Left colon (tissue), 2 donors: ENCODE measurements at regions not wholly inside any gene's neighbourhood (a gene's known extent, or its start where the extent isn't known, plus 50 kb on each side); places are given as distances from the start of the nearest gene placed in this dataset.

Experiments
- ATAC-seq: fragments of 200-7000 bp; cut with Tn5 transposase; one replicate; pipeline ENCODE4 v1.9.1; 2020; ENCODE audit warnings: mild to moderate bottlenecking, moderate library complexity
- DNase-seq, 2 donors: peaks; one replicate each; pipeline ENCODE4 v3.0.0-alpha.2; 2020
- intact Hi-C, 2 donors: fragments of 100-400 bp; cut with DNase I in 1 of 2; cut with micrococcal nuclease in 1 of 2; formaldehyde crosslinking; loops; one replicate each; pipeline versions ENCODE4 v1.11.2 to v1.14.0; 2022; cut with DNase I, micrococcal nuclease
- donor health status: DM: no; HTN: no; CAD: no.
- donor health status: DM: yes; HTN: yes; CAD: no.

DNA sequence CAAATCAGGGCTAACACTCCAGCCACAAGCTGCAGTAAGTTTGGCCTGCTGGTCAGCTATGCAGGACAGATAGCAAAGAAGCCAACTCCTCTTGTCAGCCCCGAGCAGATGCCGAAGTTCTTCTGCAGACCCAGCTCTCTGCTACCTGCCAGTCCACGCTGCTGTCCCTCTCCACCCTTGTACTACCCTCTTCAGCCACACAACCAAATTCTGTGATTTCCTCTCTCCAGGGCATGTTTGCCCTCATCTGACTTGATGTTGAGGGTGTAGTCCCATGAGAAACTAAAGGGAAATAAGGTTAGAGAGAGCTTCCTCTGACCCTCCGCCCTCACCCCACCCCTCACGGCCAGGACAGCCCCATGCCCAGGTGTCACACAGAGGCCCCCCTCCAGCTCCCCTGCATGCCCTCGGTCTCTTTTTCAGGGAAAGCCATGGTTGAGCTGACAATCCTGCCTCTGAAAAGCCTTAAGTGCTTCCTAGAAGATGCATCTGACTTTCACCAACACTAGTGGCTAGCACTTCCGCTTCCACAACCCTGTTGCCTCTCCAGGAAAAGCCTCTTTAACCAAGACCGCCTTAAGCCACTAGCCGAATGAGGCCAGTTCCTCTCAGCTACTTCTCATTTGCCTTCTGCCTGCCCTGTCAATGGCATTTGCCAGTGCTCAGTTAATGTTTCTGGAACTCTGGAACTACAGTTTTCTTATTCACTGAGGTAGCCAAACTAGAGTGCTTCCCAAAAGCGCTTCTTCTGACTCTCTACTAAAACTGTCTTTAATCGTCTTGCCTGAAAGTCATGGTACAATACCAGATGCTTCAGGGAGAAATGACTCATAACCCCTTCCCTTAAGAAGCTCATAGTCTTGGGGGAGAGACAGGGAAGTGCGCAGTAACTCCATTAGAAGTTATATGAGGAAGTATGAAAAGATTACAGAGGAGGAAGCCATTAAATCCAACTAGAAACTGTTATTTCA is 300.4 kb upstream of the STT3B start:
- DNase-seq = no peak
- intact Hi-C loops = no loop called here
- no peak for ATAC-seq

DNA sequence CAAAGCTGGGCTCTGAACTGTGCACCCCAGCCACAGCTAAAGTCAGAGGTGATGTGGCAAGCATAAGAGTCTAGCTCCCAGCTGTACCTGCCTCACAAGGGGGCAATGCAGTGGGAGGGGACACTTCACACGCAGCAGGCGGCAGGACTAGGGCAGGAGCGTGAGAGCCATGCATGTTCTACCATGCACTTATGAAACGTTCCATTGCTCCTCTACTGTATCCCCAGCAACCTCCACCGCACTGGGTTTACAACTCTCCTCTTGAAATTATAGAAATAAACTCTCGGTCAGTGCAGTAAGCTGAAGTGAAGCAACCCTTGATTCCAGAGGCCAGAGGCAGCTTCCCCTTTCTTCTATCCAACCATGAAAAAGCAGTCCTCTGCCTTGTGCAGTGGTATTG is 298.6 kb upstream of the STT3B start:
- ATAC-seq (no peak), DNase-seq (no peak)
- intact Hi-C loops = no loop called here

DNA sequence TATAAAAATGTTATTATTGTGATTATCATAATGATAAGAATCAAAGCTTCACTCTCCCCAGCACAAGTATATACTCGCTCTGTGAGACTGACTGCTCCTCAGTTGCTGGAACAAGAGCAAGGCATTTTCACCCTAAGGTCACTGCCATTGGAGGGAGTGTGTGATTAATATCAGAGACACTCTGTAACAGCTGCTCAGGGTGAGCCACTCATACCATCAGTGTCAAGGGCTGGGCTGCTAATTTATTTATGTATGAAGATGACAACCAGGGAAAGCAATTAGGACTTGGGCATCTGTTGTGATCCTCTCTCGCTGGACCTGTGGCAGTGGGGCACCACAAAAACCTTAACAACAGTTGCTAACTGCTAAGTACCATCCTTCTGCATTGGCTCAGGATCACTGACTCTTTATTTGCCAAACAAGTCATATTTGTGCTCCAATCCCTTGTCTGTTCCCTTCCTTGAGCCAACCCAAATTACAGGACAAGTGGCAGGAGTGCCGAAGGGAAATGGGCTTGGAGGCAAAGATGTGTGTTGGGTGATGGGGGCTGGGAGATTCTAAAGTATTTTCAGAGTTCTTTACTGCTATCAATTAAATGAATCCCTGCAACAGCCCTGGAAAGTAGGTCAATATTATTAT is 297.5 kb upstream of the STT3B start:
- no peak for ATAC-seq
- intact Hi-C loops = no loop called here

DNA sequence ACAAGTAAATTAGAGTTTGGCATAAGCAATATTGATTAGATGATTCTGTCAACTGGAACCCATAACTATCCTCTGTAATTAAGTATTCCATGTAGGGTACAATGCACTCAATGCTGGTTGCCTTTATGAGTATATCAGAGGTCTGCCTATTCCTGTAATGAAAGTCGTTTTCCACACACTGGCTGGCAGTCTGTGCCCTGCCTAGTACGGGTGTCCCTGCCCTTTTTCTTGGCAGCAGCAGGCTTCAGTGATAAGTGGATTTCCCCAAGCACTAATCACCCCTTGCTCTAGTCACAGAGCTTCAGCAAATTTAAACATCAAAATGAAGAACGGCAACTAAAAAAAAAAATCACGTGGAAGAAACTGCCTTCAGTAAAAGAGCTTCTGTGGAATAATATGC is 294.8 kb upstream of the STT3B start:
- intact Hi-C loops = no loop called here
- no peak for ATAC-seq
- DNase-seq = no peak

More for the DNA sequence above, 297.5 kb upstream of the STT3B start:
- DNase-seq = no peak

DNA sequence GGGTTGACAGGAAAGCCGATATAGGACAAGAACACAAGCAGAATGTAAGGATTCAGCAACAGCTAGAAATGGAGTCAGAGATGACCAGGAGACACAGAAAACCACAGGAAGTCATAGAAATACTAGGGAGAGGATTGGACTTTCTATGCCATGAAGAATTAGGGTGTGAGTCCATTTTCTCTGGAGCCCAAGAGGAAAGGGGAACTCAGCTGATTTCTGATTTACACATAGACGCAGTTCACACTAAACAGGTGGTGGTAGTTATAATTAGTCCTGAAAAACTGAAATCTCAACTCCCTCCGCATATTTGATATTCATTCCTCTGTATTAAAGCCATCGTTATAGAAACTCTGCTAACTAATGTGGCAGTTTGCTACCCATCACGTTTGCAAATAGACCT is 292.7 kb upstream of the STT3B start:
- DNase-seq (no peak), ATAC-seq (no peak)
- intact Hi-C loops = no loop called here

DNA sequence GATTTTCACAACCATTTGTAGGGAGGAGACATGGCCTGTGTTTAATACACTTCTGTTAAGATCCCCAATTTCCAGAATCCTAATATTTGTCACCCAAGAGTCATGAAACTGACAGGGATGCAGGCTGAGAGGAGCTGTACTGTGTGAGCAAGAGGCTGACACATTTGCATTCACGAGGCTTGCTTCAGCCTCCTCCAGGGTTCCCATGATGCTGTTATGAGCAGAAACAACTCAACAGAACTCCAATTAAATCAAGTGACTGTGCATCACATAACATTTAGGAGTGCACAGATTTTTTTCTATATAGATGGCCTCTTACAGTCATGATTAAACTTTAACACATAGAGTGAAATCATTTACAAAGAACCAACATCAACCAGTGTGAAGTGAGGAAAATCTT is 292.3 kb upstream of the STT3B start:
- intact Hi-C loops = no loop called here
- ATAC-seq = no peak
- no peak for DNase-seq

DNA sequence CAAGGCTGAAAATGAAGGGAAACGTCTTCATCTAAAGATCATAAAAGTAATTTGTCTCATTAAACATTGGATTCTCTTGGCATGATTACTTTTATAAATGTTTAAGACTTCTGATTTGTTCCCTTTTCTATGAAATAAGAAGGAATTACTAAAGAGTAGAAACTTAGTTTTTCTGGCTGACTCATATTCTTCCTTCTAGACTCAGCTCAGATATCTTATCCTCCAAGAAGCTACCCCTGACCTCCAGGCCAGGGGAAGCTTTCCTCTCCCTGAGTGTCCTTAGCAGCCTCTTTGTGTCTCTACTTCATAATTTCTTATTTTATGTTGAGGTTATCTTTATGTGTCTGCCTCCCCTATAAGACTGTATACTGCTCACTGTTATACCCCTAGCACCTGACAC is 291.9 kb upstream of the STT3B start:
- ATAC-seq = no peak
- no peak for DNase-seq
- intact Hi-C loops = no loop called here

DNA sequence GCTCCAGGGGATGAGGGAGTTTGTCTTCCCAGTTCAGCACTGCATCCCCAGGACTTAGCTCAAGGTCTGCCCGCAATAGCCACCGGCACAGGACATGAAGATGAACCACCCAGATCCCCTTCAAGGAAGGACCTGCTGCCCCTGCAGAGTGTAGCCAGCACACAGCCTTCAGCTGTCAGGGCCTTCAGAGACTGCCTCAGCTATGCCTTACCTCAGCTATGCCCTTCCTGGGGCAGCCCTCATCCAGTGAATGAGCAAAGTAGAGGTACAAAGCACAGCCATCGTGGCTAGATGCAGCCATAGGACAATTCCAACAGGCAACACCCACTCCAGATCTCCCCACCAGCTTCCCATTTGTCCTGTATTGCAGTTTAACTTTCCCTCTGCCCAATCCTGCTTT is 291.2 kb upstream of the STT3B start:
- intact Hi-C loops = no loop called here
- no peak for DNase-seq
- no peak for ATAC-seq

DNA sequence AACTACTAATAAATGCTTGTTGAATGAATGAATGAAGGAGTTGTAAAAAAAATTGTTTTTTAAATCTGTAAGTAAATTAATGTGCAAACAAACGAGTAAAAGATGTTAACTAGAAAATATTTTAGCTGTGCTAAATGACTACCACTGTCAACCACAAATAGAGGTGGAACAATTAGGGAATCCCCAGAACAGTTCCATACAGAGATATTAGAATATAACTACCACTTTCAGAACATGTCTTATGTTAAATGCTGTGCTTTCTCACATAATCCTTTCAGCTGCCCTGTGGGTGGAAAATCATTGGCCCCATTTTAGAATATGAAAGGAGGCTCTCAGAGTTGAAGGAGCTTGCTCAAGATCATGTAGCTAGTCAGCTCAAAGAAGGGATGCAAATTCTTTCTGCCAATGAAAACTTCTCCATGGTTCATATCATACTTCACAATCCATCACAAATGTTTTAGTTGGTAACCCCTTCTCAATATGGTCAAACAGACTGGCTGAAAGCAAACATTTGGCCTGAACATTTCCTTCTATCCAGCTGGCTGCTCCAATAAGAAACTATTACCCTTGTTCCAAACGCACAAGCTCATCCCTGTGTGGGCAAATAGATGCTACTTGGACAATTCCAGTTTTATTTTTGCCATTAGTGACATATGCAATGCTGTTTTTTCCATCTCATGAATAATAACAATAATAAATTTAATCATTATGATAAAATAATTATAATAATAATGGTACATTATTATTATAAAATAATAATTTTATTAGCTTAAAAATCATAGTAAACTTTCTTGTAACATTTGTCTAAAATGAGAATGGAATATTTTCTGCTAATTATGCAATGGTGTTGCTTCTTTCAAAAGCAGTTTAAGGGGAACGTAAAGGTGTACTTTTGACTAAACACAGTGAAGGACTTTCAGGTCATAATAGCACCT is 290.4 kb upstream of the STT3B start:
- DNase-seq (no peak), ATAC-seq (no peak)
- intact Hi-C loops = no loop called here

DNA sequence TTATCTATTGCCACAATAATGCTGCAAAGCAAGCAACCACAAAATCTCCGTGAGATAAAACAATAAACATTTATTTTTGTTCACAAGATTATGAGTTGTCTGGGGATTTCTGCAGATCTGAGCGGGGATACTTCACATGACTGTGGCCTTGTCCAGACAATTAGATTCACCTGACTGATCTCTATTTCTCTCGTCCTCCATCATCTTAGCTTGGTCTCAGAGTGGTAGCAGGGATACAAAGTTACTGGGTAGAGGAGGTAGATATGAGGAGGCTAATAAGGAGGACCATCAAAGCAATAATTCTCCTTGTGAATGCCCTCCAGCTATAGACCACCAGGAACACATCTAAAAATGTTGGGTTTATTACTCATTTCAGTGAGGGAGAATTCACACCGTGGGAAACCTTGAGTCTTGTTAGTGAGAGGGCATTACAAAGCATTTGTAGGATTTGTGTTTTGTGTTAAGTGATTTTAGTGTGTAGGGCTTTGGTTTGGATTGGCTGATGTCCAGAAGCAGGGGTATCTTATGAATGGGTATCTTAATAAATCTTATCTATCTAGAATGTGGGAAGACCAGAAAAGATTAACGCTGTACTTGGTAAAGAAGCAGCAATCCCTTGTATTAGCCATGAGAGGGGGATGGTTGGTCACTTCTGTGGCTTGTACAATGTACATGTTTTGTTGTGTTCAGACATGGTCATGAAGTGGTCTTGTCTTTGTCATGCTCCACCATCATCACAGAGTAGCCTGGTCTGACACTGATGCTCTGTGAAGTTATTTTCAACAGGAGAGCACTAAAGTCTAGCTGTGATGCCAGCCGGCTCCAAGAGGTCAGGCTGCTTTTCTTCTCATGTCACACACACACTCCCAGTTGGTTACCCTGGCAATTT is 287.6 kb upstream of the STT3B start:
- ATAC-seq = no peak
- intact Hi-C loops = no loop called here
- no peak for DNase-seq

DNA sequence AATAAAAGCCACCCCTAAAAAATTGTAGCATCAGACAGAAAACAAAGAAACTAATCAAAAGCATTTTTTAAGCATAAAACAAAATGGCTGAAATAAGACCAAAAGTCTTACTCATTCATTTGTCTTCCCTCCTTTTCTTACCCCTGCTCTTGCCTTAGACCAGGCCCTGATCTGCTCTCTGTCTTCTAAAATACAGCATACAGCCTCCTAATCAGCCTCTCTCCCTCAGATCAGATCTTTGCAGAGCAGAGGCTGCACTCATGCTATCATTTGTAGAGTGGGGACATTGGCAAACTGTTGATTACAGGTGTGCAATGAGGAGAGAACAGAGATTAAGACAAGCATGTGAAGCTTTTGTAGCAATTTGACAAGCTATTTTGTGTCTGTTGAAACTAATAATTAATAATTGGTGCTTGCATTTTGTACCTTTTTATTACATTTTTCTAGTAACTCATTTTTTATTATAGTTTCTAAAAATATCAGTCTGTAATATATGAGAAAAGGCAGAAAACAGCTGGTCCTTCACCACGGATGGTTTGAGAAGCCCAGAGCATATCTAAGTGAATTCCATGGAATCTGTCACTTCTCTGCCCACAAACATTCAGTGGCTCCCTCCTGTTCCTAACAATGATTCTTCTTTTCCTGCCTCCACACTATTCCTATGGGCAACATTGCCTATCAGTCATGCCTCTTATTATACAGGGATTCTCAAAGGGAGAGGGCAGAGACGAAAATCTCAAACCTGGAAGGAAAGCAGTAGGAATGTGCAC is 286.2 kb upstream of the STT3B start:
- ATAC-seq (no peak), DNase-seq (no peak)
- intact Hi-C loops = no loop called here

DNA sequence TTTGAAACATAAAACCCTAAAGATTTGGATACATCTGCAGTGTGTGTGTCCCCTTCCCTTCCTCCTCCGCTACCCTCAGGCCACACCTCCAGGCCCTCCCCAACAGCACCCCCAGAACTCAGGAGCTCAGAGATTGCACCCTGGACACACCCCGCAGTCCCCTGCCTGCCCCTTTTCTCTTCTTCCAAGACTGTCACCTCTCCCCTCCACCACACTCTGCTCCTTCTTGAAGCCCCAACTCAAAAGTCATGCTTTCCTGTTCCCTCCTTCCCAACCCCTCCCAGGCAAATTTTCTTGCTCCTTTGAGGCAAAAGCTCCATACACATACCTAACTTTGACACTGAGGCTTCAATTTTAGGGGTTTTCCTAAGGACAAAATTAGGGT is 285.7 kb upstream of the STT3B start:
- intact Hi-C loops = no loop called here
- ATAC-seq (no peak), DNase-seq (no peak)

DNA sequence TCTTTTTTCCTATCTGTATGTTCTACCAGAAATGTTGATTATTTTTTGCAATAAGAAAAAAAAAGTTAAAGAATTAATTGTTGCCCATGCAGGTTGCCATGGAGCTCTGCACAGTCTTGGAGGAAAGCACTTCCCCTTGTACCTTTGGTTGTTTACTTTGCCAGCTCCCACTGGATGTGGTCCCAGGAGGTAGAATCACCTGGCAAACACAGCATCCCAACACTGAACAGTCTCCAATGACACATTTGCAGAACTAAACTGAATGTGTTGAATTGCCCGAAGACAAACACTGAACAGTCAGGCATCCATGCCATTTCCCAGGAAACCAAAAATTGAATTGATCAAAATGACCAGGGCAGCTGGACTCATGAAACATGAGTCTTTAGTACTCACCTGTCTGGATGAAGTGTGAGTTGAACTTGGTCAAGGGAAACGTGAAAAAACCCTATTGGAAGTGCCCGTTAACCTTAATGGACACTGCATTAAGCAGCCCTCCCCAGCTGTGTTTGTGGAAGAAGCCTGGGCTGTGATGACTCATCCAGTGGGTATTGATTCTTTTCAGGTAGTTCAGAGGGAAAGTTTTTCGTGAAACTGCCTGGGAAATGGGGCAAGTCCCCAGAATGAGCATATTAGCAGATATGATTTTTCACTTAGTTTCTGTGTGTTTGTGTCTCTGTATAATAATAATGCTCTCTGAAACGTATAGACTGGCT is 284.7 kb upstream of the STT3B start:
- intact Hi-C loops = no loop called here
- DNase-seq = no peak
- ATAC-seq = peak; percentile 42

DNA sequence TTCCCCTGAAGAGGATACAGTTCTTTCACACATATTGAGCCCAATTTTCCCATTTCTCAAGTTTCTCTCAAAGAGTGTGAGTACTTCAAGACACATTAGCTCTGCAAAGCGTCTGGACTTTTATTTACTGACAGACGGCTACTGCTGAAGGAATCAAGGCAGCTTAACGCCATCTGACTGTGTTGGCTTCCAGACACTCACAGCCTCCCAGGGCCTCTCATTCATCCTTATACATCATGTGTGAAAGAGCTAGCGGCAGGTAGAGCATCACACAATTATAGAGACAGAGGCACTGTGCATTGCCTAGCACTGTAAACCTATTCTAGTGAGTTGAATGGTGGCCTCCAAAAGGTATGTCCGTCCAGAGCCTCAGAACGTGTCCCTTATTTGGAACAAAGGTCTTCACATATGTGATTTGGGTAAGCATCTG is 284.1 kb upstream of the STT3B start:
- ATAC-seq (no peak), DNase-seq (no peak)
- intact Hi-C loops = no loop called here

DNA sequence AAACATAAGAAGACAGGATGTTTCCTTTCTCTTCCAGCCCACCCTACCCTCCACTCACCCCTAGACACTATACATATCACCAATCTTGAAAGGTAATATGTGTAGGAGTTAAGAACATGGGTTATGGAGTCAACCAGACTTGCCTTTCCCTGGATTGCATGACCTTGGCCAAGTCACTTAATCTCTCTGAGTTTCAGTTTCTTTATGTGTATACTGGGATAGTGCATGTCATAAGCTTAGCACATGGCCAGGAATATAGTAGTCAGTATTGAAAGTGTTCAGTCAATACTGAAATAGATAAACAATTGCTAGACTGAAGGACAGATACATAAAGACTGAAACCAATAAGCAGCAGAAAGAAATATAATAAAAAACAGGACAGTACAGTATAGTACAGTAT is 283.2 kb upstream of the STT3B start:
- DNase-seq (no peak), ATAC-seq (no peak)
- intact Hi-C loops = no loop called here

DNA sequence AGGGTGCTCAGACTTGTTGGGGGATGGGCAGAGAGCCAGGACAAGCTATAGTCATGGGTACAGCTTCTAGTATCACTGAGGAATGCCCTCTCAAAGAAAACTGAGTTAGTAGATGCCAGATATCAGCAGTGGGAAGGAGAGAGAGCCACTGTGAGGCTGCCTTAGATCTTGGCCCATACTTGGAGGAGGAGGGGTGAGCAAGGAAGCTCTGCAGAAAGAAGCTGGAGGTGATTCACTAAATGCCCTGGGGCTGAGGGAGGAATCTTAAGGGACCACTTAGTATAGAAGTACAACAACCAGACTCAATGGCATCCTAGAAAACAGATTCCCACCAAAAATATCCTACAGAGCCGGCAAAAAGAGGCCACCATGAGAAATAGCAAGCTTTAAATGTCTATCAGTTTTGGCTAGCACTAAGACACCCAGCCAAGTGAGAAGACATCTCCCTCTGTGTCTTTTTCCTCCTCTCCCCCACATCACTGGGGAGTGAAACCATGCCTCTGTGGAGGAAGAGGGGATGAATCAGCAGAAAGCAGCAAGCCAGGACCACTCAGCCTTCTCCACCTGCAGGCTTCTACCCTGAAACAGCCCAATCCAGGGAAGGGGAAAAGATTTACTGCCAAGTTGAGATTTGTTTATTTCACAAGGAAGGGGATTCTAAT is 282.5 kb upstream of the STT3B start:
- ATAC-seq (no peak), DNase-seq (no peak)
- intact Hi-C loops = no loop called here

DNA sequence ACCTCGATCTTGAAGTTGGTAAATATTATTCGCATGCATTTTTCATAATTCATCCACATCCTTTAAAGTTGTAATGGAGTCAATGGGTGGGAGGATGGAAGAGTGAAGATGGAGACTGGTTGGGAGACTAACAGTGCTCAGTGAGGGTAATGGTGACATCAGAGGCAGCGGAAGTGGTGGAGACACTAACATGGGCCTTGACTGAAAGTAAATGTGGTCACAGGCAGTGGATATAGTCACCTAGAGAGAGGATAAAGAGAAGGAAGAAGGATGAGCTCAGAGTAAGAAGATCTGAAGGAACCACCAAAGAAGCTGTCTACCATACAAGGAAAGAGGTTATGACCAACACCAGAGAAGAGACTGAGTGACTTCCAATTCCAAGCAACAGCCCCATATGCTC is 281.6 kb upstream of the STT3B start:
- DNase-seq (no peak), ATAC-seq (no peak)
- intact Hi-C loops = no loop called here
